ENCODE measurements at regions not wholly inside any gene's neighbourhood (a gene's known extent, or its start where the extent isn't known, plus 50 kb on each side); places are given as distances from the start of the nearest gene placed in this dataset.

DNA sequence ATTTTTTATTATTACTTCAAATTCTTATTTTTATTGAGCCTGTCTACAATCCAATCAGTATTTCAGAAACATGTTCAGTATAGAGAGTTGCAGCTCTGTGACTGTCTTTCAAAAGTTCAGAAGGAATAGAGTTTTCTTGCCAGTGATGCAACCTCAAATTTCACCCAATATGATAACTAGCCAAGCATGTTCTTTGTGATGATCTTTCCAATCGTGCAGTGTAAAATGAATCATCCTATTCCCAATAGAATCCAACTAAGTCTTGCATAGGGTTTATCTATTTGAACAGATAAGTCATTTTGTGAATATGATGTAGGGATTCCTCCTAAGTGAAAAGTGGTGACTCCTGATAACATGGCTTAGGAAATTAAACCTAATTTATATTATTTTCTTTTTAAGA lies 937.8 kb downstream of the KCNJ2 start:
- no peak overlapping the region for H3K4me3 ChIP-seq (ENCODE audit: low read depth, low read length, poor library complexity, severe bottlenecking)
- H3F3A ChIP-seq (ENCODE audit: insufficient read depth, low read length), result no peaks in the 10 kb centered on the region
- no peak overlapping the region for H3K27ac ChIP-seq (ENCODE audit: low read depth, low read length, poor library complexity, severe bottlenecking)
- no peak overlapping the region for H3K4me2 ChIP-seq (ENCODE audit: low read length)
- no peak overlapping the region for H2AFZ ChIP-seq (ENCODE audit: low read length)
- no peak overlapping the region for H3K9ac ChIP-seq (ENCODE audit: low read length)
- TF ChIP-seq, protein P1, sequence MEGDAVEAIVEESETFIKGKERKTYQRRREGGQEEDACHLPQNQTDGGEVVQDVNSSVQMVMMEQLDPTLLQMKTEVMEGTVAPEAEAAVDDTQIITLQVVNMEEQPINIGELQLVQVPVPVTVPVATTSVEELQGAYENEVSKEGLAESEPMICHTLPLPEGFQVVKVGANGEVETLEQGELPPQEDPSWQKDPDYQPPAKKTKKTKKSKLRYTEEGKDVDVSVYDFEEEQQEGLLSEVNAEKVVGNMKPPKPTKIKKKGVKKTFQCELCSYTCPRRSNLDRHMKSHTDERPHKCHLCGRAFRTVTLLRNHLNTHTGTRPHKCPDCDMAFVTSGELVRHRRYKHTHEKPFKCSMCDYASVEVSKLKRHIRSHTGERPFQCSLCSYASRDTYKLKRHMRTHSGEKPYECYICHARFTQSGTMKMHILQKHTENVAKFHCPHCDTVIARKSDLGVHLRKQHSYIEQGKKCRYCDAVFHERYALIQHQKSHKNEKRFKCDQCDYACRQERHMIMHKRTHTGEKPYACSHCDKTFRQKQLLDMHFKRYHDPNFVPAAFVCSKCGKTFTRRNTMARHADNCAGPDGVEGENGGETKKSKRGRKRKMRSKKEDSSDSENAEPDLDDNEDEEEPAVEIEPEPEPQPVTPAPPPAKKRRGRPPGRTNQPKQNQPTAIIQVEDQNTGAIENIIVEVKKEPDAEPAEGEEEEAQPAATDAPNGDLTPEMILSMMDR (IDR thresholded peaks at IDR 0.05; ENCODE audit: low read length), result no peak
- TF ChIP-seq EZH2 (IDR thresholded peaks at IDR 0.05; ENCODE audit: borderline replicate concordance, low read length), result no peak
- H4K20me1 ChIP-seq (ENCODE audit: insufficient read depth, low read length), result no peaks in the 10 kb centered on the region
- no peaks in the 10 kb centered on the region for H3K79me2 ChIP-seq (ENCODE audit: insufficient read depth, low read length)
- no peaks in the 10 kb centered on the region for H3K9me3 ChIP-seq (ENCODE audit: low read length)
- H3K27me3 ChIP-seq (ENCODE audit: insufficient read depth, low read length), result no peaks in the 10 kb centered on the region
- no peaks in the 10 kb centered on the region for H3K4me1 ChIP-seq (ENCODE audit: insufficient read depth, low read length, severe bottlenecking)
- no peaks in the 10 kb centered on the region for H3K9me2 ChIP-seq (ENCODE audit: low read depth, low read length)
- H3K36me3 ChIP-seq (ENCODE audit: insufficient read depth, low read length), result no peaks in the 10 kb centered on the region

DNA sequence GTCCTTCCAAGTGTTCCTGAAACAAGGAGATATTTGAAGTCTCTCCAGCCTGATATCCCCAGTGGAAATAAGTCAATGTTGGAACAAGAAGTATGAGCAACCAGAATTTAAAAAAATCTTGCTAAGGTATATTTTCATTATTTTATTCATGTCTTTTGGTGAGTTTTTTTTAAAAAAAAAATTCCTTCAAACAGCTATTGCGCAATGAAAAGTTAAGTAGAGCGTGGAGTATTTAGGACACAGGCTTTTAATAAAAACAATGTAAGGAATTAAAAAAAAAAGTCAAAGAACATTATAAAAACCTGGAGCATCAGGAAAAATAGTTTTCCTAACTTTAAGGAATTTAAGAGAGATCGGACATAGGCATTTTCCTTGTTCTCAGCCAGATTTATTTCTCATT lies 940.4 kb downstream of the KCNJ2 start:
- Histone ChIP-seq H4K20me1 (ENCODE audit: insufficient read depth, low read length) (no peaks in the 10 kb centered on the region), H3K4me3 (ENCODE audit: low read depth, low read length, poor library complexity, severe bottlenecking) (no peak overlapping the region), H3K27me3 (ENCODE audit: insufficient read depth, low read length) (no peaks in the 10 kb centered on the region), H3K4me2 (ENCODE audit: low read length) (no peak overlapping the region), H3K27ac (ENCODE audit: low read depth, low read length, poor library complexity, severe bottlenecking) (no peak overlapping the region), H3K9me2 (ENCODE audit: low read depth, low read length) (no peaks in the 10 kb centered on the region), H2AFZ (ENCODE audit: low read length) (no peak overlapping the region), H3K4me1 (ENCODE audit: insufficient read depth, low read length, severe bottlenecking) (no peaks in the 10 kb centered on the region), H3K9ac (ENCODE audit: low read length) (no peak overlapping the region), H3K9me3 (ENCODE audit: low read length) (no peaks in the 10 kb centered on the region), H3F3A (ENCODE audit: insufficient read depth, low read length) (no peaks in the 10 kb centered on the region), H3K36me3 (ENCODE audit: insufficient read depth, low read length) (no peaks in the 10 kb centered on the region), H3K79me2 (ENCODE audit: insufficient read depth, low read length) (no peaks in the 10 kb centered on the region)
- TF ChIP-seq EZH2 (IDR thresholded peaks at IDR 0.05; ENCODE audit: borderline replicate concordance, low read length), result no peak
- TF ChIP-seq, protein P1 (IDR thresholded peaks at IDR 0.05; ENCODE audit: low read length), result no peak

DNA sequence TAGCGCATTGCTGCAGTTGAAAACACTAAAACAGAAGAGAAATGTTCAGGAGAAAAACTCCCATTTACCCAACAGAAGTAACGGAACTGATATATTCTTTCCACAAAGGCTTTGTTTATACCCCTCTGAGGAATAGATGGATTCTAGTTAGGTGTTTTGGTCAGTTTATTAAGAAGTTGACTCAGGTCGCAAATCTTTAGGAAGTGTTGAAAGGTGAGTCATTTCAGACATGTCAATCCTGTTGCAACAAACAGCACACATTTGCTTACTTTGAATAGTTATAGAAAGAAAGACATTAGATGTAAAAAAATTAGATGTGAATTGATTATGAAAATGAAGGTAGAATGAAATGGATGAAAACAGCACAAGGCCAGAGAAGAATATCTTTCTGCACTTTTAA lies 941.0 kb downstream of the KCNJ2 start:
- no peaks in the 10 kb centered on the region for H3K9me2 ChIP-seq (ENCODE audit: low read depth, low read length)
- H3K36me3 ChIP-seq (ENCODE audit: insufficient read depth, low read length), result no peaks in the 10 kb centered on the region
- no peaks in the 10 kb centered on the region for H4K20me1 ChIP-seq (ENCODE audit: insufficient read depth, low read length)
- H3K9ac ChIP-seq (ENCODE audit: low read length), result no peak overlapping the region
- no peaks in the 10 kb centered on the region for H3F3A ChIP-seq (ENCODE audit: insufficient read depth, low read length)
- no peak overlapping the region for H2AFZ ChIP-seq (ENCODE audit: low read length)
- H3K4me3 ChIP-seq (ENCODE audit: low read depth, low read length, poor library complexity, severe bottlenecking), result no peak overlapping the region
- no peaks in the 10 kb centered on the region for H3K9me3 ChIP-seq (ENCODE audit: low read length)
- no peaks in the 10 kb centered on the region for H3K4me1 ChIP-seq (ENCODE audit: insufficient read depth, low read length, severe bottlenecking)
- no peaks in the 10 kb centered on the region for H3K27me3 ChIP-seq (ENCODE audit: insufficient read depth, low read length)
- H3K4me2 ChIP-seq (ENCODE audit: low read length), result no peak overlapping the region
- TF ChIP-seq EZH2 (IDR thresholded peaks at IDR 0.05; ENCODE audit: borderline replicate concordance, low read length), result no peak
- TF ChIP-seq, protein P1 (IDR thresholded peaks at IDR 0.05; ENCODE audit: low read length), result no peak
- H3K27ac ChIP-seq (ENCODE audit: low read depth, low read length, poor library complexity, severe bottlenecking), result no peak overlapping the region
- no peaks in the 10 kb centered on the region for H3K79me2 ChIP-seq (ENCODE audit: insufficient read depth, low read length)

All from OCI-LY1 (cell line).